ENCODE measurements at regions not wholly inside any gene's neighbourhood (a gene's known extent, or its start where the extent isn't known, plus 50 kb on each side); places are given as distances from the start of the nearest gene placed in this dataset.

DNA sequence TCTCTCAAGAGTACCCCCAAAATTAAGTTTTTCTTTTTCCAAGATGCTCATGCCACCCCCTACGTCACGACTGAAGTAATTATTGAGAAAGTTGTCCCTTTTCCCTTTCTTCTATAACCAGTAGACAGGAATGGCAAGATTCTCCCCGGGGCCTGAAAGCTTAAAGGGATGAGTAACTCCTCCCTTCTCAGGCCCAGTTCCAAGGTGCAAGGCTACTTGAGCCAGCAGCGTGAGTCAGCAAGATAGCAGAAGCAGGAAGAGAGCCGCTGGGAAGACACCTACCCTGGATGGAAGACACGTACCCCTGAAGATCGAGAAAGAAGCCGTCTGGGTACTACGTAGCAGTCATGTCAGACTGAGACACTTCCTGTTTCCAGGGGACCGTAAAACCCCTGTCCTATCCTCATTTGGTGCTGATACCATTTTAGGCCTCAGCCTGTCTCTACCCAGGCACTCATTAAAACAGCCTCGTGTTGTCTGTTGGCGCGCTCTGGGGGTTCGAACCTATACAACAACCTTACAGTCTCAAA, 241.0 kb downstream of the ADGRG6 start:
- H3K4me1 ChIP-seq (ENCODE audit: insufficient read depth, low read length), result no peaks in the 10 kb centered on the region
- H3K36me3 ChIP-seq (ENCODE audit: insufficient read depth, low read length), result no peaks in the 10 kb centered on the region
- H3K27me3 ChIP-seq (ENCODE audit: insufficient read depth, low read length), result no peaks in the 10 kb centered on the region
- no peaks in the 10 kb centered on the region for H3K9me3 ChIP-seq (ENCODE audit: low read length)
- H3K4me3 ChIP-seq (ENCODE audit: low read length), result no peak overlapping the region
- H2AFZ ChIP-seq (ENCODE audit: low read depth, low read length), result no peak overlapping the region

DNA sequence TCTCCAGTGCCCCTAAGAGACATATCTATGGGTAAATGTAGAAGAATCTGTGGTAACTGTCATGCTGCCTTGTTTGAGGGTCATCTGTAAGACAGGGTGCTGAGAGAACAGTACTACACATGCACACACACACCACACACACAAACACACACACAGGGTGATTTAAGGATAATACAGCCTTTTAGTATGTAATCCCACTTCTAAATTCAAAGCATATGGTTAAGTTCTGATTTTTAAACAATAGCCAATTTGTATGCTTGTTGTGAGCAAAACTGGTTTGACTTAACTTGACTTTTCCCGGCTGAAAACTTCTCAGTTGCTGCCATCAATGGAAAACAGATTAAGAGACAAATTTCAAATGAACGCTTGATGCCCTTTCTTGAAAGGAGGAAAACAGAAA, 241.8 kb downstream of the ADGRG6 start:
- Histone ChIP-seq H2AFZ (ENCODE audit: low read depth, low read length) (no peak overlapping the region), H3K27me3 (ENCODE audit: insufficient read depth, low read length) (no peaks in the 10 kb centered on the region), H3K4me1 (ENCODE audit: insufficient read depth, low read length) (no peaks in the 10 kb centered on the region), H3K4me3 (ENCODE audit: low read length) (no peak overlapping the region), H3K36me3 (ENCODE audit: insufficient read depth, low read length) (no peaks in the 10 kb centered on the region), H3K9me3 (ENCODE audit: low read length) (no peaks in the 10 kb centered on the region)

DNA sequence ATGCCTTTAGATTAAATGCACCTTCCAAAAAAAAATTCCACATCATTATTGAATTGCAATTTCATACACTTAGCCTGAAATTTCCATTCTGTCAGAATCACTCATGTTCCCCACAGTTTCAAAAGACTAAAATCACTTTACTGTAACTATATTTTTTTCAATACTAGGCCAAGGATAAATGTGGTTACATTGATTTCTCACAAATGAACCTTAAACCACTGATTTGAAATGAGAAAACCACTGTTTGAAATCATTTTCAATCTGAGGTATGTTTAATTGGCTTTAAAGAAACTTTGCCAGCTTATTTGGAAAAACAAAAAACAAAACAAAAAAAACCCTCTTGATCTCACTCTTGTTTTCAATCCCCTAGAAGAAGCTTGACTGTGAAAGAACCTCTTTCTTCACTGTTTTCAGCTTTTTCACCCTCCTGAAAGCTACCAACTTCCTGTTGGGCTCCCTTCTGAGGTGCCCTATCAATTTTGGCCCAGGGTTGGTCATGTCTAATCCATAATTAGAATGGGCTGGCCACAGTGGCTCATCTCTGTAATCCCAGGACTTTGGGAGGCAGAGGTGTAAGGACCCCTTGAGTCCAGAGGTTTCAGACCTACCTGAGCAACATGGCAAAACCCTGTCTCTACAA, 242.5 kb downstream of the ADGRG6 start:
- Histone ChIP-seq H3K4me1 (ENCODE audit: insufficient read depth, low read length) (no peaks in the 10 kb centered on the region), H3K4me3 (ENCODE audit: low read length) (no peak overlapping the region), H3K36me3 (ENCODE audit: insufficient read depth, low read length) (no peaks in the 10 kb centered on the region), H2AFZ (ENCODE audit: low read depth, low read length) (no peak overlapping the region), H3K27me3 (ENCODE audit: insufficient read depth, low read length) (no peaks in the 10 kb centered on the region), H3K9me3 (ENCODE audit: low read length) (no peaks in the 10 kb centered on the region)

DNA sequence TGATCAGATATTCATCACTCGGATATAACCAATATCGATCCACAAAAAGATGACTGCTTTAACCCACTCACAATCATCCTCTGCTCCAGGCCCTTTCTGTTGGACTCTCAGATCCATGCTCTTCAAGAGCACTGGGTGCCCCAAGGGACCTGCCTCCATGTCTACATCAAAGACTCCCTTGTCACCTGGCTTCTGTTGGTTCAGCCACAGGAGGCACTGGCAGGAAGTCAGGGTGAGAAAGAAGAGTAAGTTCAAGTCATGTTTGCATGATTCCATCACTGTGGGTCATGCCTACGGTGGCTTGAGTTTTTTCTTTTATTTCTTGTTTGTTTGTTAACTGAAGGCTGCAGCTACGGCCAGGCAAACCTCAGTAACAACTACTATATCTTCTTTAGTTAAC, 243.3 kb downstream of the ADGRG6 start:
- Histone ChIP-seq H3K4me3 (ENCODE audit: low read length) (no peak overlapping the region), H3K9me3 (ENCODE audit: low read length) (no peaks in the 10 kb centered on the region), H3K27me3 (ENCODE audit: insufficient read depth, low read length) (no peaks in the 10 kb centered on the region), H2AFZ (ENCODE audit: low read depth, low read length) (no peak overlapping the region), H3K36me3 (ENCODE audit: insufficient read depth, low read length) (no peaks in the 10 kb centered on the region), H3K4me1 (ENCODE audit: insufficient read depth, low read length) (no peaks in the 10 kb centered on the region)

DNA sequence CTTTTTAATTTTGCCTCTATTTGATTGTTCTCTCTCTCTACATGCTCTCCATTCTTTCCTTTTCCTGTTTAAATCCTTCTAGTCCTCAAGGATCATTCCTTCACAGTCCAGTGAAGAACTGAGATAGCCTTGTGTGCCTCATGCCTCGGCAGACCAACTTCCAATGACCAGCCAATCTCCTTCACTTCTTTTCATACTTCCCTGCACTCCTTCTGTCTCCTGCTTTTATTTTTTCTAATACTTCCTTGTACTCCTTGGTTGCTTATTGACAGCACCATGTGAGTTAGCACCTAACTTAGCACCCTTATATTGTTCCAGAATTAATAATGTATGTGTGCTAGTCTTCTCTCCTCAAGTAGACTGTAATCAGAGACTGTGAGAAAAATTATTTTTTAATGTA, 246.8 kb downstream of the ADGRG6 start:
- Histone ChIP-seq H3K27me3 (ENCODE audit: insufficient read depth, low read length) (no peaks in the 10 kb centered on the region), H3K4me3 (ENCODE audit: low read length) (no peak overlapping the region), H3K9me3 (ENCODE audit: low read length) (no peaks in the 10 kb centered on the region), H3K4me1 (ENCODE audit: insufficient read depth, low read length) (no peaks in the 10 kb centered on the region), H3K36me3 (ENCODE audit: insufficient read depth, low read length) (no peaks in the 10 kb centered on the region), H2AFZ (ENCODE audit: low read depth, low read length) (no peak overlapping the region)

DNA sequence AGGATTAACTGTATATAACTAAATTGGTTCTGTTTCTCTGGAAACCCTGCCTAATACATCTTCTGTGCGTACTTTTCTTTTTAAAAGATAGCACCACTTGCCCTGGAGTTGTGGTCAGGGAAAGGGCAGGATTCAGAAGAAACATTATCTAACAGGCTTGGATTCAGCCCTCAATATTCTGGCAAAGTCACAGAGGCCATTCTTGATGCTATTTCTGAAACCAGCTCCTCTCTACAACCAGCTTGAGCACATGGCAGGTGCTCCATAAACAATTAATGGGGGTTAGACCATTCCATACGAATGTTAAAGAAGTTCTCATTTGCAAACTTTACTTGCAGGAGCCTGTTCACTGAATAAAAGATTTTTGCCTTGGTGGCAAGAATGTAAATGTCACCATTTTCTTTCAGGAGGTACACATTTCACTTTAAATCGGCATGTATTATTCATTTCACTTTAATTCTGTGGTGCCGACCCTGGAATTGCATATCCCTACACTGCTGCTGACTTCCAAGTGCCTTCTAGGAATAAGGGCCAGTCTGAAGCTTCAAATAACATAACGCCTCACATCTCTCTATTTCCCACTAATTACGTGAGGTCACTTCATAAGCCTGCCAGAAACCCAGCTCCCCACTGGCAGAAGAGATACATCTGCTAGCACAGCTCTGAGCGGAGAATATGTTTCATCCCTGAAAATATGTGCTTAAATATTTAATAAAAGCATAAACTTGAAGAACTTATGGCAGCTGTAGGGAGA, 248.7 kb downstream of the ADGRG6 start:
- Histone ChIP-seq H3K27me3 (ENCODE audit: insufficient read depth, low read length) (peaks cover 2% of the 10 kb centered on the region), H3K4me3 (ENCODE audit: low read length) (no peak overlapping the region), H3K36me3 (ENCODE audit: insufficient read depth, low read length) (no peaks in the 10 kb centered on the region), H2AFZ (ENCODE audit: low read depth, low read length) (no peak overlapping the region), H3K9me3 (ENCODE audit: low read length) (no peaks in the 10 kb centered on the region), H3K4me1 (ENCODE audit: insufficient read depth, low read length) (no peaks in the 10 kb centered on the region)

DNA sequence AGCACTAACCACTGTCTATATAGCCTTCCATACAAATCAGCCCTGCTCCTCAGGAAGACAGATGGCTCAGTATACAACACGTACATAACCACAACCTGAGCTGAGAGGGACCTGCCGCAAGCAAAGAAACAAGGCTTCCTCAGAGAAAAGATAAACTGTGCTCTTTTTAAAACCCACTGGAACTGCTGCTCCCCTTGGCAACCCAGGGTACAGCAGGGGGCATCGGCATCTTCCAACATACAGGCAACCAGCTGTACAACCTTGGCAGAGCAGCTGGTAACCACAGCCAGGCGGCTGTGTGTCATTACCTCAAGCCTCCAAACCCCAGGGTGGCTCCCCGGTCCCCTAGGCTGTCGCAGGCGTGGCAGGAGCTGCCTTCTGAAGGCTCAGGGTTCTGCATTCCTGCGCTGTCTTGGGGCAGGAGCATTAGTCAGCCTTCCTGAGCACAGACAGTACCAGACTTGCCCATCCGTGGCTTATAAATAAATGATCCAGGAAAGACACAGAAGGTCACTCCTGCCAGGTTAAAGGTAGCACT, 249.5 kb downstream of the ADGRG6 start:
- no peaks in the 10 kb centered on the region for H3K4me1 ChIP-seq (ENCODE audit: insufficient read depth, low read length)
- H3K9me3 ChIP-seq (ENCODE audit: low read length), result no peaks in the 10 kb centered on the region
- no peak overlapping the region for H2AFZ ChIP-seq (ENCODE audit: low read depth, low read length)
- H3K36me3 ChIP-seq (ENCODE audit: insufficient read depth, low read length), result no peaks in the 10 kb centered on the region
- H3K27me3 ChIP-seq (ENCODE audit: insufficient read depth, low read length), result peaks cover 2% of the 10 kb centered on the region
- no peak overlapping the region for H3K4me3 ChIP-seq (ENCODE audit: low read length)

DNA sequence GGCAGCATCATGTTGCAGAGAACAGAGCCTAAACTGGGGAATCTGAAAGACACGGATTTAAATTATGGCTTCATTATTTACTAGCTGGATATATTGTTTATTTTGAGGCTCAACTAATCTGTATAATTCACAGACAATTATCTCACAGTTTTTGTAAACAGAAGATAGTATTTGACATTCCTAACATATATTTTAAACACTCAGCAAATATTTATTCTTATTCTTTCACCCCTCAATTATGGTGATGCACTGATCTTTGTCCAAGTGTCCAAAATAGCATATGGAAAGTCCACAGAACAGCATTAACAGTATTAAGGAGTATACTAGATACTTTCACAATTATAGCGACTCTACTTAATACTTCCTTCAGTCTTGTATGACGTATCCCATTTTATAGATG, 257.0 kb downstream of the ADGRG6 start:
- Histone ChIP-seq H3K9me3 (ENCODE audit: low read length) (no peaks in the 10 kb centered on the region), H3K4me1 (ENCODE audit: insufficient read depth, low read length) (no peaks in the 10 kb centered on the region), H3K36me3 (ENCODE audit: insufficient read depth, low read length) (no peaks in the 10 kb centered on the region), H3K27me3 (ENCODE audit: insufficient read depth, low read length) (peaks cover 2% of the 10 kb centered on the region), H2AFZ (ENCODE audit: low read depth, low read length) (no peak overlapping the region), H3K4me3 (ENCODE audit: low read length) (no peak overlapping the region)

DNA sequence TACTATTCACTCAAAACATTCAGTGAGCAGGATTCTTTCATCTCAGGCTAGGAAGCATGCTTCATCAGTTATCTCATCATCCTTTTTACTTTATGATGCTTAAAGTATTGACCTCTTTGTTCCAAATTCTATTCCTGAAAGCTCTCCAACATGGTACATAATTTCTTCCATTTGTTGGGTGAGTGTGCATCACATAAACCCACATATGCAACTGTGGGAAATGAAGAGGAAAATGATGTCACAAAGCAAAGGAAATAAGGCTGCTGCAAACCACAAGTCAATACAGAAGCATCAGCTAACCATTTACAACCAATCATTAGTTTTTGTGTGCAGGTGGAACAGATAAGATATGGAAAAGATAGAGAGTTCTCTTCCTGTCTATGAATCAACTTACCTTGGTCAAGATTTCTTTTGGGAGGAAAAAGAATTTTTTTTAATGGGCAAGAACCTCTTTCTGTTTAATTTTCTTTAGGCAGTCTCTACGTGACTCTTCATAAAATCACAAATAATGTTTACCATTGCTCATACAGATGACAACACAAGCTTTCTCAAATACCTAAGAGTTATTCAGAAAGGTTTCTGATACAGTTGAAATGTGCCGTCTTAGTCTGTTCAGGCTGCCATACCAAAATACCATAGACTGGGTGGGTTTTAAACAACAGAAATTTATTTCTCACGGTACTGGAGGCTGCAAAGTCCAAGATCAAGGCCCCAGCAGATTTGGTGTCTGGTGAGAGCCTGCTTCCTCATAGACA, 259.9 kb downstream of the ADGRG6 start:
- Histone ChIP-seq H3K27me3 (ENCODE audit: insufficient read depth, low read length) (no peaks in the 10 kb centered on the region), H3K4me3 (ENCODE audit: low read length) (no peak overlapping the region), H3K36me3 (ENCODE audit: insufficient read depth, low read length) (no peaks in the 10 kb centered on the region)

DNA sequence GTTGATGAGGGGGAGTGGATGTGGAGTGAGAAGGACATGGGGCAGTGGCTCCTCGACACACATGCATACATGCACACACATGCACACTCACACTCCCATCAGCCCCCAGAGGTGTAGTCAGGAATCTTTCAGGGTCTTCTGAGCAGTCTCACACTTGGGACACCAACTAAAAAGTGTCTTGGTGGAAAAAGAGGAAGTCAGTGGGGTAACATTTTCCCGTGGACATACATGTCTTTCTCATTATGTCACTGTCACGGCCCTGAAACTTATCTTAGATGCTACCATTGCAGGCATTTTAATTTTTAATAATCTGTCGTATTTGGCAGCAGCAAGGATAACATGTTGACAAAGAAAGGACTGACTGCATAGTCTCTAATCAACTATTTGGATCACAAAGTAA, 261.1 kb downstream of the ADGRG6 start:
- H3K36me3 ChIP-seq (ENCODE audit: insufficient read depth, low read length), result no peaks in the 10 kb centered on the region
- H2AFZ ChIP-seq (ENCODE audit: low read depth, low read length), result no peak overlapping the region
- H3K27me3 ChIP-seq (ENCODE audit: insufficient read depth, low read length), result no peaks in the 10 kb centered on the region

More for the DNA sequence above, 259.9 kb downstream of the ADGRG6 start:
- no peaks in the 10 kb centered on the region for H3K9me3 ChIP-seq (ENCODE audit: low read length)
- no peaks in the 10 kb centered on the region for H3K4me1 ChIP-seq (ENCODE audit: insufficient read depth, low read length)
- H2AFZ ChIP-seq (ENCODE audit: low read depth, low read length), result no peak overlapping the region

DNA sequence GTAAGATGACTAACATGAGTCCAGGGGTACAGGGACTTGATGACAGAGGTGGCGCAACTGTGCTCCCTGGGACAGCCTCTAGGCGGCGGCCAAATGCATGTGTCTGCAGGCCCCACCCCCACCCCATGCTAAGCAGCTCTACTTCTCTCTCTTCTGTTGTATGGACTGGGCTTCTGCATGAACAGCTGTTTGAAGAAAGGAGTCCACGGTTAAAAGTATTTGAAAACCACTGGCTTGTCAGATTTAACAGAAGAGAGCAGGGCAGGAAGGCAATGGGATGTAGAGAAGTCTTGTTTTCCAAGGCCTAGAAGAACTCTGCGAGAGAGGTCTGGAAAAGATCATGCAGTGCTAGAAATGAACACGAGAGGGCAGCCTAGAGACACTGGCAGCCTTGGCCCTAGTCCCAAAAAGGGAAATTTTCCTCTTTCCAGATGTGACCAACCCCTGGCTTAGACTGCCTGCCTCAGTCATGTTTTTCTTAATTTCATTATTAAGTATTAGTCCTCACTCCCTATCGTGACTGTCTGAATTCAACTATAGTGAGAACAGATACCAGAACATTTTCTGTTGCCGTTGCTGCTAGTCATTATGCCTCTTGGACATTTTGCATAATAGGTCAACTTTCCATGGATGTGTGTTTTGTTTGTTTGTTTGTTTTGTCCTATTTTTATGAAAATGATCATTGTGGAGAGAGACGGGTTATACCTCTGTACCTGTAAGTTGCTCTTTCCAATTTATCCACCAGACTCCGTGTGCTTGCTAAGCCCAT, 265.0 kb downstream of the ADGRG6 start:
- H3K9me3 ChIP-seq (ENCODE audit: low read length), result no peaks in the 10 kb centered on the region
- no peaks in the 10 kb centered on the region for H3K27me3 ChIP-seq (ENCODE audit: insufficient read depth, low read length)
- H3K4me3 ChIP-seq (ENCODE audit: low read length), result no peak overlapping the region
- H2AFZ ChIP-seq (ENCODE audit: low read depth, low read length), result no peak overlapping the region
- no peaks in the 10 kb centered on the region for H3K36me3 ChIP-seq (ENCODE audit: insufficient read depth, low read length)
- H3K4me1 ChIP-seq (ENCODE audit: insufficient read depth, low read length), result no peaks in the 10 kb centered on the region

More for the DNA sequence above, 261.1 kb downstream of the ADGRG6 start:
- Histone ChIP-seq H3K4me3 (ENCODE audit: low read length) (no peak overlapping the region), H3K4me1 (ENCODE audit: insufficient read depth, low read length) (no peaks in the 10 kb centered on the region), H3K9me3 (ENCODE audit: low read length) (no peaks in the 10 kb centered on the region)

DNA sequence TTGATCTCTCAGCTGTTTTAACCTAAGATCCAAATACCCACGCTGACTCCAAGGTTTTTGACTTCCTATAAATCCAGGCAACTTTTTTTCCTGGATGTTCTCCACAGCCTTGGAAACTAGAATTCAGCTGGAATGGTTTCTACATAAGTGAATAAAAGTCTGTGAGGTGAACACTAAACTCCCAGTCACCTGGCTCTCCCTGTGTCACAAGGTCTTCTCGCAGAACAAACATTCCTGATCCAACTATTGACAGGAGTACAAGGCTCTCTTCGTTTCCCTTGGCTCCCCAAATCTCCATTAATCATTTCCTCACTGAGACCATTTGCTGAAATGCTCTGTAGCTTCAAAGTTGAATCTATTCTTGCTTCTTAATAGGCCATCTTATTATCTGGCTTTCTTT, 265.7 kb downstream of the ADGRG6 start:
- H3K36me3 ChIP-seq (ENCODE audit: insufficient read depth, low read length), result no peaks in the 10 kb centered on the region
- H3K9me3 ChIP-seq (ENCODE audit: low read length), result no peaks in the 10 kb centered on the region
- H3K4me3 ChIP-seq (ENCODE audit: low read length), result no peak overlapping the region
- no peaks in the 10 kb centered on the region for H3K4me1 ChIP-seq (ENCODE audit: insufficient read depth, low read length)
- H2AFZ ChIP-seq (ENCODE audit: low read depth, low read length), result no peak overlapping the region
- H3K27me3 ChIP-seq (ENCODE audit: insufficient read depth, low read length), result no peaks in the 10 kb centered on the region
